Panc1 (cell line): ENCODE measurements at regions not wholly inside any gene's neighbourhood (a gene's known extent, or its start where the extent isn't known, plus 50 kb on each side); places are given as distances from the start of the nearest gene placed in this dataset.

Experiments
- CTCF ChIP-seq: fragments of 450-650 bp; IDR thresholded peaks from 2 replicates; pipeline ENCODE4 v1.5.1; 2017; ENCODE audit warnings: mild to moderate bottlenecking
- POLR2AphosphoS5 ChIP-seq: IDR thresholded peaks from 2 replicates; pipeline ENCODE4 v1.6.1; 2012; ENCODE audit warnings: mild to moderate bottlenecking, low read depth, low read length, moderate library complexity
- REST ChIP-seq, 2 experiments: IDR thresholded peaks; 2 replicates each; pipeline ENCODE4 v1.6.1; 2011 to 2012; ENCODE audit warnings: low read depth in 2 of 2, control low read depth in 1 of 2, low read length in 1 of 2, mild to moderate bottlenecking in 1 of 2, moderate library complexity in 1 of 2; ENCODE audit not compliant: insufficient read depth in 1 of 2

DNA sequence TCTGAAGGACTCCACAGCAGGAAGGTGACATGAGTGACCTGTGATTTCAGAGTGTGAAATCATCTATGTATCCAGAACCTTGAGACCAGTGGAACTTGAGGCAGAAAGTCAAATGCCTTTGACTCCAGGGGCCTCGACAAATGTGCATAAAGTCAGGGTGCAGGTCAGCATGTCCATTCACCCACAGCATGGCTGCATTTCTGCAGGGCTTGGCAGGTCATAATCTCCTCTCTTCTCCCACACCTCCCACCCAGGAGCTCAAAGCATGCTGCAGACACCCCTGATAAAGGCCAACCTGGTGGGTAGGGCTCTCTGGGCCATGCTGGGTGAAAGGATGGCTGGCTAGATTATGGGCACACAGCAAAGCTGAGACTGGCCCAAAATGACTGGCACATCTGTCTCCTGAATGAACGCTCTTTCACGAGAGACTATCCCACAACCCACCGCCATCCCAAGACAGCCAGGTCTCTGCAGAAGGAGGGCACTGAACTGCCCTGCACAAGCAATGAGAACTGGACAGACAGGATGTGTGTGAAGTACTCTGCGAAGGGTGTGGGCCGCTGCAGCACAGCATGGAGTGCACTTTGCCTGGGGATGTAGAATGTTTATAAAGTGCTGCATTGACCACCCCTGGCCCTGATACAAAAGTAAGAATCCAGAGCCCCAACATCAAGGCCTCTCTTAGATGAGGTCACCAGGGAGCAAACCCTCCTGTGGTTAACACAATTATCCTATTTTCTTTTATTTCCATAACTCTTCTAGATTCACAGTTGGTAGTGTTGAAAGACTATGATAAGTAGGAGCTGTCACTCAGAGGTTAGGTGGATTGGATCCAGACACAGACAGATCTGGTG lies 78.2 kb upstream of the NXT1 start:
- TF ChIP-seq CTCF (no peak), POLR2AphosphoS5 (no peak), REST (IDR thresholded peaks at IDR 0.05; ENCODE audit: insufficient read depth in 1 of 2, low read depth in 2 of 2, low read length in 1 of 2) (no peak)
